DOHH2 (cell line): ENCODE measurements at regions not wholly inside any gene's neighbourhood (a gene's known extent, or its start where the extent isn't known, plus 50 kb on each side); places are given as distances from the start of the nearest gene placed in this dataset.
"Not testable (repeated sequence)": the region's sequence is repeated elsewhere in the genome, so short reads cannot be mapped to it uniquely, and the experiment has no call there.

ENCODE experiments used
- H3F3A ChIP-seq: fragments of 200-600 bp; sonication (generic), shearing (Covaris generic); 2 replicates; pipeline ENCODE4 v1.6.0; 2016; ENCODE audit warnings: antibody characterized with exemption, mild to moderate bottlenecking; ENCODE audit not compliant: control insufficient read depth, insufficient read depth
- H3K27ac ChIP-seq: fragments of 200-600 bp; sonication (generic); 2 replicates; pipeline ENCODE4 v1.5.1; 2014; ENCODE audit warnings: low read depth, mild to moderate bottlenecking, low read length, moderate library complexity
- H3K27me3 ChIP-seq: fragments of 200-600 bp; sonication (generic); 2 replicates; pipeline ENCODE4 v1.6.1; 2014; ENCODE audit warnings: mild to moderate bottlenecking, low read length, mixed read lengths; ENCODE audit not compliant: control insufficient read depth
- H3K36me3 ChIP-seq: fragments of 200-600 bp; sonication (generic); 2 replicates; pipeline ENCODE4 v1.6.1; 2014; ENCODE audit warnings: mild to moderate bottlenecking, low read length, moderate library complexity, mixed read lengths; ENCODE audit not compliant: control insufficient read depth
- H3K4me1 ChIP-seq: fragments of 200-600 bp; sonication (generic); 2 replicates; pipeline ENCODE4 v1.6.1; 2014; ENCODE audit warnings: mild to moderate bottlenecking, low read length, mixed read lengths; ENCODE audit not compliant: control insufficient read depth
- H3K4me2 ChIP-seq: fragments of 200-600 bp; sonication (generic); 2 replicates; pipeline ENCODE4 v1.6.0; 2014; ENCODE audit warnings: mild to moderate bottlenecking, low read length, moderate library complexity
- H3K4me3 ChIP-seq: fragments of 200-600 bp; sonication (generic); 2 replicates; pipeline ENCODE4 v1.5.1; 2014; ENCODE audit warnings: mild to moderate bottlenecking, low read length, mixed read lengths
- H3K79me2 ChIP-seq: fragments of 200-600 bp; sonication (generic); 2 replicates; pipeline ENCODE4 v1.6.1; 2014; ENCODE audit warnings: mild to moderate bottlenecking, low read length, mixed read lengths; ENCODE audit not compliant: control insufficient read depth
- H3K9me2 ChIP-seq: fragments of 200-600 bp; sonication (generic); replicated peaks from 2 replicates; pipeline ENCODE4 v1.6.1; 2014; ENCODE audit warnings: mild to moderate bottlenecking, low read length, mixed read lengths; ENCODE audit not compliant: control insufficient read depth
- H3K9me3 ChIP-seq: fragments of 200-600 bp; sonication (generic); 2 replicates; pipeline ENCODE4 v1.6.1; 2014; ENCODE audit warnings: antibody characterized with exemption, low read length, mixed read lengths; ENCODE audit not compliant: control insufficient read depth, insufficient read depth
- H4K20me1 ChIP-seq: fragments of 200-600 bp; sonication (generic); 2 replicates; pipeline ENCODE4 v1.6.0; 2014; ENCODE audit warnings: low read depth, mild to moderate bottlenecking, antibody characterized with exemption, low read length, moderate library complexity; ENCODE audit not compliant: control insufficient read depth, insufficient read depth
- EZH2phosphoT487 ChIP-seq: fragments of 200-600 bp; sonication (generic); IDR thresholded peaks from 2 replicates; pipeline ENCODE4 v1.6.1; 2017; ENCODE audit warnings: borderline replicate concordance, mild to moderate bottlenecking, antibody characterized with exemption, low read length, moderate library complexity, mixed read lengths
- TF ChIP-seq, protein P1 (sequence below): fragments of 200-600 bp; sonication (generic); IDR thresholded peaks from one replicate; pipeline ENCODE4 v1.5.1; 2014; ENCODE audit warnings: antibody characterized with exemption, mild to moderate bottlenecking, low read depth, low read length; ENCODE audit not compliant: poor library complexity, severe bottlenecking

DNA sequence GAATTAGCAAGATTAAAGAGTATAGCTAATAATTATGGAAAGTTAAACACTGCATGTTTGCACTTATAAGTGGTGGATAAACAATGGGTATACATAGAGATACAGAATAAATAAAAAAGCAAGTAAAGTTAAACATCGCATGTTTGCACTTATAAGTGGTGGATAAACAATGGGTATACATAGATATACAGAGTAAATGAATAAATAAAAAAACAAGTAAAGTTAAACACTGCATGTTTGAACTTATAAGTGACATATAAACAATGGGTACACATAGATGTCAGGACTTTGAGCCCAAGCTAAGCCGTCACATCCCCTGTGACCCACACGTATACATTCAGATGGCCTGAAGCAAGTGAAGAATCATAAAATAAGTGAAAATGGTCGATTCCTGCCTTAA is 1533.3 kb upstream of the SPRY2 start:
- TF ChIP-seq EZH2phosphoT487 = no peak
- TF ChIP-seq, protein P1, sequence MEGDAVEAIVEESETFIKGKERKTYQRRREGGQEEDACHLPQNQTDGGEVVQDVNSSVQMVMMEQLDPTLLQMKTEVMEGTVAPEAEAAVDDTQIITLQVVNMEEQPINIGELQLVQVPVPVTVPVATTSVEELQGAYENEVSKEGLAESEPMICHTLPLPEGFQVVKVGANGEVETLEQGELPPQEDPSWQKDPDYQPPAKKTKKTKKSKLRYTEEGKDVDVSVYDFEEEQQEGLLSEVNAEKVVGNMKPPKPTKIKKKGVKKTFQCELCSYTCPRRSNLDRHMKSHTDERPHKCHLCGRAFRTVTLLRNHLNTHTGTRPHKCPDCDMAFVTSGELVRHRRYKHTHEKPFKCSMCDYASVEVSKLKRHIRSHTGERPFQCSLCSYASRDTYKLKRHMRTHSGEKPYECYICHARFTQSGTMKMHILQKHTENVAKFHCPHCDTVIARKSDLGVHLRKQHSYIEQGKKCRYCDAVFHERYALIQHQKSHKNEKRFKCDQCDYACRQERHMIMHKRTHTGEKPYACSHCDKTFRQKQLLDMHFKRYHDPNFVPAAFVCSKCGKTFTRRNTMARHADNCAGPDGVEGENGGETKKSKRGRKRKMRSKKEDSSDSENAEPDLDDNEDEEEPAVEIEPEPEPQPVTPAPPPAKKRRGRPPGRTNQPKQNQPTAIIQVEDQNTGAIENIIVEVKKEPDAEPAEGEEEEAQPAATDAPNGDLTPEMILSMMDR = no peak
- H3K4me2 ChIP-seq = no peak overlapping the region
- no peaks in the 10 kb centered on the region for H3K36me3 ChIP-seq
- H3K9me3 ChIP-seq = no peaks in the 10 kb centered on the region
- no peaks in the 10 kb centered on the region for H3F3A ChIP-seq
- no peak overlapping the region for H3K4me3 ChIP-seq
- no peaks in the 10 kb centered on the region for H3K79me2 ChIP-seq
- no peaks in the 10 kb centered on the region for H3K4me1 ChIP-seq
- no peaks in the 10 kb centered on the region for H3K9me2 ChIP-seq
- H4K20me1 ChIP-seq = no peaks in the 10 kb centered on the region
- no peaks in the 10 kb centered on the region for H3K27me3 ChIP-seq
- H3K27ac ChIP-seq = no peak overlapping the region

DNA sequence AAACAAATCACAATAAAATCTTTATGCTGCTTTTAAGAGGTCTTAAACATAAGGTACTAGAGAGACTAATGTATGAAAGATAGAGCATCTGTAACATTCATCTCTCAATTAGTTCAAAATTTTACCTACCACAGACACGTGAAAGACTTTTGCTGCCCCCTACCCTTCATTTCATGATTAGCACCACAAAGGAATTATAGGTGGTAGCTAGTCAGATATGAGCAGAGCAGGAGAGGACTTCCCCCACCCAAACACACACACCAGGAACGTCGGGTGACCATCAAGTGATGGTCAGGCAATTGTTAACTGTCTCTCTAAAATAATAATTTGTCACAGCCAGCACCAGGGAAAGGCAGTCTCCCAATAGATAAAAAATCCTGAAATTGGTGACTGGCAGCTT is 1531.7 kb upstream of the SPRY2 start:
- no peaks in the 10 kb centered on the region for H3K27me3 ChIP-seq
- H3K36me3 ChIP-seq = no peaks in the 10 kb centered on the region
- H3F3A ChIP-seq = no peaks in the 10 kb centered on the region
- no peaks in the 10 kb centered on the region for H3K79me2 ChIP-seq
- no peak for TF ChIP-seq EZH2phosphoT487
- TF ChIP-seq, protein P1 = no peak
- no peak overlapping the region for H3K4me2 ChIP-seq
- H3K4me1 ChIP-seq = no peaks in the 10 kb centered on the region
- H3K9me2 ChIP-seq = no peaks in the 10 kb centered on the region
- no peaks in the 10 kb centered on the region for H3K9me3 ChIP-seq
- no peaks in the 10 kb centered on the region for H4K20me1 ChIP-seq
- no peak overlapping the region for H3K4me3 ChIP-seq
- no peak overlapping the region for H3K27ac ChIP-seq

DNA sequence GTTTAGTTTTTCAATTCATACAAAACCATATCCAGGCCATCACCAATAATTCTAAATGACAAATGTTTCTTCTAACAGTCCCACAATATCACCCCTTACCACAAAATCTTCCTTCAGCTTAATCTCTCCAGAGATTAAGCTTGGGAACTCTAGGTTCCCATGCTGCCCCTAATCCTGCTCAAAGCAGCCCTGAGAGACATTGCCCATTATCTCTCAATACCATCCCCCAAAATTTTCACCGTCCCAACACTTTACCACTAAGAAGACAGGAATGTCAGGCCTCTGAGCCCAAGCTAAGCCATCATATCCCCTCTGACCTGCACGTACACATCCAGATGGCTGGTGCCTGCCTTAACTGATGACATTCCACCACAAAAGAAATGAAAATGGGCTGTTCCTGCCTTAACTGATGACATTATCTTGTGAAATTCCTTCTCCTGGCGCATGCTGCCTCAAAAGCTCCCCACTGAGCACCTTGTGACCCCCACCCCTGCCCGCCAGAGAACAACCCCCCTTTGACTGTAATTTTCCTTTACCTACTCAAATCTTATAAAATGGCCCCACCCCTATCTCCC is 1530.9 kb upstream of the SPRY2 start:
- H3K79me2 ChIP-seq, H3K4me1 ChIP-seq, H3K36me3 ChIP-seq, H3K9me3 ChIP-seq, H3K9me2 ChIP-seq, H3K27me3 ChIP-seq, H3K27ac ChIP-seq, H4K20me1 ChIP-seq, H3F3A ChIP-seq, H3K4me2 ChIP-seq, H3K4me3 ChIP-seq: not testable (repeated sequence)

DNA sequence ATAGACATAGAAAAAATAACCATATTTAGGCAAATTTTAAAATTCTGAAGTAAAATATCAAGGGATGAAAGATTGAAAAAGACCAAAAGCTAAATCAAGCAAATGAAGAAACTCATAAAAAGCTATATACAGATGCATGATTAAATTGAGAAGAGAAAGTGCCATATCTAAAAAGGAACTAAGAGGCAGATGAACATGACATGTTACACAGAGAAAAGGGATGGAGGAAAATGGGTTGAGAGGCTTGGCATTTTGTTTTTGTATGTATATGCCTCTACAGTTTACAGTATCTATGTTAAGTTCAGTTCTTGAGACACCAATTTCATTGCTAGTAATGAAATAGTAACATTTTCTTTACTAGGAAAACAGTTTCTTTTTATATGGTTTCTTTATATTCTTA is 1507.4 kb upstream of the SPRY2 start:
- Histone ChIP-seq H3K4me2 (no peak overlapping the region), H3K27me3 (no peaks in the 10 kb centered on the region), H3K9me3 (no peaks in the 10 kb centered on the region), H3K79me2 (no peaks in the 10 kb centered on the region), H3K9me2 (no peaks in the 10 kb centered on the region), H3K27ac (no peak overlapping the region), H3K4me3 (no peak overlapping the region), H3F3A (no peaks in the 10 kb centered on the region), H3K4me1 (no peaks in the 10 kb centered on the region), H3K36me3 (no peaks in the 10 kb centered on the region), H4K20me1 (no peaks in the 10 kb centered on the region)
- TF ChIP-seq, protein P1 = no peak
- no peak for TF ChIP-seq EZH2phosphoT487
